ENCODE measurements at regions not wholly inside any gene's neighbourhood (a gene's known extent, or its start where the extent isn't known, plus 50 kb on each side); places are given as distances from the start of the nearest gene placed in this dataset.
A peak's percentile ranks its signal among the peaks of the same experiment; 100 is the strongest.
"Not testable (repeated sequence)": the region's sequence is repeated elsewhere in the genome, so short reads cannot be mapped to it uniquely, and the experiment has no call there.

- not testable (repeated sequence) for H3K4me3 Mint-ChIP-seq (ENCODE audit: low read depth); H3K27ac Mint-ChIP-seq; H3K36me3 Mint-ChIP-seq (ENCODE audit: insufficient read depth); H3K4me1 Mint-ChIP-seq (ENCODE audit: low read depth); H3K27me3 Mint-ChIP-seq; DNase-seq (ENCODE audit: low spot score, unreplicated experiment)
- peaks cover 12% of the 10 kb centered on the region for H3K9me3 Mint-ChIP-seq (ENCODE audit: low read depth)
Measured at GRCh38 chr6:60574723-60575122, 1711.3 kb downstream of the KHDRBS2 start.

- not testable (repeated sequence) for H3K27ac Mint-ChIP-seq; DNase-seq (ENCODE audit: low spot score, unreplicated experiment); H3K27me3 Mint-ChIP-seq; H3K36me3 Mint-ChIP-seq (ENCODE audit: insufficient read depth); H3K4me3 Mint-ChIP-seq (ENCODE audit: low read depth); H3K4me1 Mint-ChIP-seq (ENCODE audit: low read depth)
- peak; percentile 54 for TF ChIP-seq CTCF (IDR thresholded peaks at IDR 0.05; ENCODE audit: unreplicated experiment)
- peaks cover 12% of the 10 kb centered on the region for H3K9me3 Mint-ChIP-seq (ENCODE audit: low read depth)
Measured at GRCh38 chr6:60572607-60573006, 1713.4 kb downstream of the KHDRBS2 start.

GRCh38 chr6:60571293-60572016, 1714.6 kb downstream of the KHDRBS2 start:
- H3K27me3 Mint-ChIP-seq; H3K9me3 Mint-ChIP-seq (ENCODE audit: low read depth); H3K36me3 Mint-ChIP-seq (ENCODE audit: insufficient read depth); H3K27ac Mint-ChIP-seq; DNase-seq (ENCODE audit: low spot score, unreplicated experiment); H3K4me3 Mint-ChIP-seq (ENCODE audit: low read depth); H3K4me1 Mint-ChIP-seq (ENCODE audit: low read depth): not testable (repeated sequence)
- TF ChIP-seq CTCF (IDR thresholded peaks at IDR 0.05; ENCODE audit: unreplicated experiment), result peak; percentile 21

- not testable (repeated sequence) for H3K27me3 Mint-ChIP-seq; H3K9me3 Mint-ChIP-seq (ENCODE audit: low read depth); DNase-seq (ENCODE audit: low spot score, unreplicated experiment); H3K4me3 Mint-ChIP-seq (ENCODE audit: low read depth); H3K4me1 Mint-ChIP-seq (ENCODE audit: low read depth); H3K27ac Mint-ChIP-seq; H3K36me3 Mint-ChIP-seq (ENCODE audit: insufficient read depth)
Measured at GRCh38 chr6:60570599-60570998, 1715.4 kb downstream of the KHDRBS2 start.

- H3K27me3 Mint-ChIP-seq; DNase-seq (ENCODE audit: low spot score, unreplicated experiment); H3K9me3 Mint-ChIP-seq (ENCODE audit: low read depth); H3K4me3 Mint-ChIP-seq (ENCODE audit: low read depth); H3K4me1 Mint-ChIP-seq (ENCODE audit: low read depth); H3K36me3 Mint-ChIP-seq (ENCODE audit: insufficient read depth); H3K27ac Mint-ChIP-seq: not testable (repeated sequence)
Measured at GRCh38 chr6:60567447-60568187, 1718.4 kb downstream of the KHDRBS2 start.

GRCh38 chr6:60566387-60566786, 1719.6 kb downstream of the KHDRBS2 start:
- H3K27ac Mint-ChIP-seq; H3K27me3 Mint-ChIP-seq; H3K9me3 Mint-ChIP-seq (ENCODE audit: low read depth); H3K36me3 Mint-ChIP-seq (ENCODE audit: insufficient read depth); H3K4me1 Mint-ChIP-seq (ENCODE audit: low read depth); H3K4me3 Mint-ChIP-seq (ENCODE audit: low read depth); DNase-seq (ENCODE audit: low spot score, unreplicated experiment): not testable (repeated sequence)

GRCh38 chr6:60559702-60560101, 1726.3 kb downstream of the KHDRBS2 start:
- DNase-seq (ENCODE audit: low spot score, unreplicated experiment); H3K27ac Mint-ChIP-seq; H3K4me1 Mint-ChIP-seq (ENCODE audit: low read depth); H3K9me3 Mint-ChIP-seq (ENCODE audit: low read depth); H3K4me3 Mint-ChIP-seq (ENCODE audit: low read depth); H3K36me3 Mint-ChIP-seq (ENCODE audit: insufficient read depth); H3K27me3 Mint-ChIP-seq: not testable (repeated sequence)

GRCh38 chr6:60547340-60547739, 1738.7 kb downstream of the KHDRBS2 start:
- H3K27me3 Mint-ChIP-seq; H3K4me1 Mint-ChIP-seq (ENCODE audit: low read depth); DNase-seq (ENCODE audit: low spot score, unreplicated experiment); H3K9me3 Mint-ChIP-seq (ENCODE audit: low read depth); H3K27ac Mint-ChIP-seq; H3K36me3 Mint-ChIP-seq (ENCODE audit: insufficient read depth); H3K4me3 Mint-ChIP-seq (ENCODE audit: low read depth): not testable (repeated sequence)

GRCh38 chr6:60524770-60525169, 1761.3 kb downstream of the KHDRBS2 start:
- not testable (repeated sequence) for H3K27me3 Mint-ChIP-seq; H3K9me3 Mint-ChIP-seq (ENCODE audit: low read depth); H3K36me3 Mint-ChIP-seq (ENCODE audit: insufficient read depth); H3K4me3 Mint-ChIP-seq (ENCODE audit: low read depth); H3K4me1 Mint-ChIP-seq (ENCODE audit: low read depth); DNase-seq (ENCODE audit: low spot score, unreplicated experiment); H3K27ac Mint-ChIP-seq
